Liver (tissue), 8 donors: ENCODE measurements at regions not wholly inside any gene's neighbourhood (a gene's known extent, or its start where the extent isn't known, plus 50 kb on each side); places are given as distances from the start of the nearest gene placed in this dataset.

ENCODE experiments used
- DNase-seq: peaks from one replicate; pipeline ENCODE4 v3.0.0-alpha.2; 2017; ENCODE audit warnings: low spot score
- H3K27ac ChIP-seq, 2 donors: one replicate each; pipeline ENCODE4 v1.7.0; 2013; ENCODE audit warnings: inconsistent platforms in 2 of 2, low read length in 2 of 2, control low read depth in 1 of 2, low read depth in 1 of 2, mild to moderate bottlenecking in 1 of 2
- H3K27me3 ChIP-seq, 4 donors: one replicate each; pipeline versions ENCODE4 v1.6.1 to v1.7.0; 2013; ENCODE audit warnings: low read length in 3 of 4, inconsistent platforms in 1 of 4, mild to moderate bottlenecking in 1 of 4, moderate library complexity in 1 of 4; ENCODE audit not compliant: control insufficient read depth in 4 of 4, insufficient read depth in 4 of 4
- H3K36me3 ChIP-seq, 4 donors: one replicate each; pipeline versions ENCODE4 v1.6.1 to v1.7.0; 2013; ENCODE audit warnings: low read length in 3 of 4, mild to moderate bottlenecking in 3 of 4, low read depth in 1 of 4, moderate library complexity in 1 of 4; ENCODE audit not compliant: control insufficient read depth in 4 of 4, insufficient read depth in 3 of 4
- H3K4me1 ChIP-seq, 4 donors: one replicate each; pipeline versions ENCODE4 v1.6.1 to v1.7.0; 2013; ENCODE audit warnings: low read length in 3 of 4, mild to moderate bottlenecking in 3 of 4, moderate library complexity in 1 of 4; ENCODE audit not compliant: control insufficient read depth in 4 of 4, insufficient read depth in 4 of 4
- H3K4me3 ChIP-seq, 3 donors: one replicate each; pipeline versions ENCODE4 v1.6.1 to v1.7.0; 2013; ENCODE audit warnings: low read length in 3 of 3, control low read depth in 1 of 3, low read depth in 1 of 3, mild to moderate bottlenecking in 1 of 3
- H3K9ac ChIP-seq, 2 donors: one replicate each; pipeline ENCODE4 v1.7.0; 2013; ENCODE audit warnings: low read length in 2 of 2, mild to moderate bottlenecking in 2 of 2, moderate library complexity in 2 of 2, control low read depth in 1 of 2, low read depth in 1 of 2
- H3K9me3 ChIP-seq, 4 donors: one replicate each; pipeline versions ENCODE4 v1.6.1 to v1.7.0; 2013; ENCODE audit warnings: low read length in 3 of 4; ENCODE audit not compliant: control insufficient read depth in 4 of 4
- CTCF ChIP-seq: fragments of 150-350 bp; IDR thresholded peaks from 2 replicates; pipeline ENCODE4 v1.5.1; 2017; ENCODE audit warnings: improper control_type of control experiment, low read depth, low read length; ENCODE audit not compliant: missing input control
- EGR1 ChIP-seq, 2 donors: IDR thresholded peaks; 2 replicates each; pipeline ENCODE4 v1.6.1; 2016 to 2018; ENCODE audit warnings: antibody characterized with exemption in 2 of 2, low read depth in 2 of 2
- FOXA1 ChIP-seq: IDR thresholded peaks from 2 replicates; pipeline ENCODE4 v1.6.1; 2016; ENCODE audit warnings: antibody characterized with exemption
- FOXA2 ChIP-seq: IDR thresholded peaks from 2 replicates; pipeline ENCODE4 v1.6.1; 2016; ENCODE audit warnings: antibody characterized with exemption
- GABPA ChIP-seq, 2 donors: IDR thresholded peaks in 1 of 2; conservative IDR thresholded peaks in 1 of 2; 2 replicates each; pipeline ENCODE4 v1.6.1; 2016; ENCODE audit warnings: antibody characterized with exemption in 2 of 2, mild to moderate bottlenecking in 1 of 2, moderate library complexity in 1 of 2
- HNF4A ChIP-seq, 2 donors: conservative IDR thresholded peaks; 2 replicates each; pipeline ENCODE4 v1.6.1; 2016; ENCODE audit warnings: antibody characterized with exemption in 2 of 2, mild to moderate bottlenecking in 2 of 2
- HNF4G ChIP-seq: IDR thresholded peaks from 2 replicates; pipeline ENCODE4 v1.6.1; 2016; ENCODE audit warnings: antibody characterized with exemption
- JUND ChIP-seq, 2 donors: IDR thresholded peaks; 2 replicates each; pipeline ENCODE4 v1.6.1; 2016; ENCODE audit warnings: antibody characterized with exemption in 2 of 2
- MAX ChIP-seq: IDR thresholded peaks from 2 replicates; pipeline ENCODE4 v1.6.1; 2016; ENCODE audit warnings: antibody characterized with exemption
- NR2F2 ChIP-seq: IDR thresholded peaks from 2 replicates; pipeline ENCODE4 v1.6.1; 2016; ENCODE audit warnings: antibody characterized with exemption
- RAD21 ChIP-seq, 2 donors: IDR thresholded peaks; 2 replicates each; pipeline ENCODE4 v1.6.1; 2016; ENCODE audit warnings: antibody characterized with exemption in 2 of 2, mild to moderate bottlenecking in 2 of 2
- REST ChIP-seq: IDR thresholded peaks from 2 replicates; pipeline ENCODE4 v1.6.1; 2016; ENCODE audit warnings: antibody characterized with exemption, mild to moderate bottlenecking
- RXRA ChIP-seq, 2 donors: IDR thresholded peaks; 2 replicates each; pipeline ENCODE4 v1.6.1; 2017 to 2018; ENCODE audit warnings: antibody characterized with exemption in 2 of 2, mild to moderate bottlenecking in 1 of 2
- SP1 ChIP-seq: IDR thresholded peaks from 2 replicates; pipeline ENCODE4 v1.6.1; 2018; ENCODE audit warnings: antibody characterized with exemption, mild to moderate bottlenecking
- TAF1 ChIP-seq: conservative IDR thresholded peaks from 2 replicates; pipeline ENCODE4 v1.6.1; 2016; ENCODE audit warnings: antibody characterized with exemption, mild to moderate bottlenecking
- YY1 ChIP-seq: IDR thresholded peaks from 2 replicates; pipeline ENCODE4 v1.6.1; 2016; ENCODE audit warnings: antibody characterized with exemption, mild to moderate bottlenecking
- WGBS: extraction: QIAGEN DNeasy Blood & Tissue Kit; methylation state at CpG from one replicate; pipeline ENCODE4 v1.1.7; 2013; 5-methylcytosine and 5-hydroxymethylcytosine counted together
- TF ChIP-seq, protein P1 (sequence below): IDR thresholded peaks from 2 replicates; pipeline ENCODE4 v1.6.1; 2016; ENCODE audit warnings: antibody characterized with exemption
- TF ChIP-seq, protein P2 (sequence below): IDR thresholded peaks from 2 replicates; pipeline ENCODE4 v1.6.1; 2016; ENCODE audit warnings: antibody characterized with exemption
- donor health status: healthy.
- donor health status: healthy.
- donor health status: healthy.
- donor health status: healthy.
- donor health status: healthy.

DNA sequence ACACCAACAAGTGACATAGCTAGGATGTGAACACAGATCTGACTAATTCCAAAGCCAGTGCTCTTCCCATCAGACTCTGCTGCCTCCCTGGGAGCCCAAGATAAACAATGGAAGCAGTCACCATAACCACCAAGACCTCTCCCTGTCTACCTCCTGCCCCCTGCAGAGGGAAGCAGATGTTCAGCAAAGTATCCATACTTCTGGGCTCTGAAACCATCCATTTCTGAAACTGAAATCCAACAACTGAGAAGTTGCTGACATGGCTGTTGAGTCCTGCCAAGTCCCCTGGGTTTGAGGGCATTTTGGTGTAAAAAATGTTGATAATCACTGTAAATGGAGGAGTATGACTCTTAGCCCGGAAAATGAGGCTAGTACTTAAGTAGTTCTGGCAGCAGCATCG lies 102.1 kb downstream of the TYW3 start (continued):
- TF ChIP-seq, protein P1, sequence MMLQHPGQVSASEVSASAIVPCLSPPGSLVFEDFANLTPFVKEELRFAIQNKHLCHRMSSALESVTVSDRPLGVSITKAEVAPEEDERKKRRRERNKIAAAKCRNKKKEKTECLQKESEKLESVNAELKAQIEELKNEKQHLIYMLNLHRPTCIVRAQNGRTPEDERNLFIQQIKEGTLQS: no peak
- TF ChIP-seq CTCF (no peak), JUND (IDR thresholded peaks at IDR 0.05) (no peak)

- 57% methylated on average over 3 of the region's 3 CpGs for WGBS
These were observed 109.8 kb downstream of the TYW3 start for GRCh38 chr1:74842726-74843125.

More at GRCh38 chr1:74842726-74843125, 109.8 kb downstream of the TYW3 start:
- H3K9ac ChIP-seq: no peak overlapping the region
- no peaks in the 10 kb centered on the region for H3K36me3 ChIP-seq
- no peak overlapping the region for H3K27ac ChIP-seq
- TF ChIP-seq TAF1: no peak
- TF ChIP-seq NR2F2: no peak
- no peak for TF ChIP-seq EGR1 (IDR thresholded peaks at IDR 0.05; ENCODE audit: low read depth in 2 of 2)
- TF ChIP-seq HNF4A (conservative IDR thresholded peaks at IDR 0.05): no peak
- TF ChIP-seq SP1: no peak
- TF ChIP-seq, protein P1: no peak
- TF ChIP-seq FOXA2: no peak
- no peak for TF ChIP-seq HNF4G
- TF ChIP-seq CTCF: no peak
- TF ChIP-seq JUND (IDR thresholded peaks at IDR 0.05): no peak
- TF ChIP-seq YY1: no peak
- no peak for TF ChIP-seq MAX
- TF ChIP-seq RAD21 (IDR thresholded peaks at IDR 0.05): no peak
- no peak for TF ChIP-seq GABPA (IDR thresholded peaks at IDR 0.05 in 1 of 2, conservative IDR thresholded peaks at IDR 0.05 in 1 of 2)
- TF ChIP-seq REST: no peak
- TF ChIP-seq, protein P2, sequence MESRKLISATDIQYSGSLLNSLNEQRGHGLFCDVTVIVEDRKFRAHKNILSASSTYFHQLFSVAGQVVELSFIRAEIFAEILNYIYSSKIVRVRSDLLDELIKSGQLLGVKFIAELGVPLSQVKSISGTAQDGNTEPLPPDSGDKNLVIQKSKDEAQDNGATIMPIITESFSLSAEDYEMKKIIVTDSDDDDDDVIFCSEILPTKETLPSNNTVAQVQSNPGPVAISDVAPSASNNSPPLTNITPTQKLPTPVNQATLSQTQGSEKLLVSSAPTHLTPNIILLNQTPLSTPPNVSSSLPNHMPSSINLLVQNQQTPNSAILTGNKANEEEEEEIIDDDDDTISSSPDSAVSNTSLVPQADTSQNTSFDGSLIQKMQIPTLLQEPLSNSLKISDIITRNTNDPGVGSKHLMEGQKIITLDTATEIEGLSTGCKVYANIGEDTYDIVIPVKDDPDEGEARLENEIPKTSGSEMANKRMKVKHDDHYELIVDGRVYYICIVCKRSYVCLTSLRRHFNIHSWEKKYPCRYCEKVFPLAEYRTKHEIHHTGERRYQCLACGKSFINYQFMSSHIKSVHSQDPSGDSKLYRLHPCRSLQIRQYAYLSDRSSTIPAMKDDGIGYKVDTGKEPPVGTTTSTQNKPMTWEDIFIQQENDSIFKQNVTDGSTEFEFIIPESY: no peak
- TF ChIP-seq FOXA1: no peak
- no peak for TF ChIP-seq RXRA (IDR thresholded peaks at IDR 0.05)
- H3K27me3 ChIP-seq: no peaks in the 10 kb centered on the region
- no peaks in the 10 kb centered on the region for H3K4me1 ChIP-seq
- DNase-seq: no peak
- no peak overlapping the region for H3K4me3 ChIP-seq
- peaks cover 0 to 2% (median 0%) of the 10 kb centered on the region in 4 donors for H3K9me3 ChIP-seq
